H1 (cell line): ENCODE measurements at regions not wholly inside any gene's neighbourhood (a gene's known extent, or its start where the extent isn't known, plus 50 kb on each side); places are given as distances from the start of the nearest gene placed in this dataset.

Source experiments
- CTCF ChIA-PET: fragments of 300-600 bp; sonication (Branson Sonifier 250); formaldehyde crosslinking; loops from one replicate; lab custom pipeline; 2021; ENCODE audit not compliant: partially characterized antibody; lab: Charles Lee
- POLR2A ChIA-PET: fragments of 300-600 bp; sonication (Branson Sonifier 250); formaldehyde crosslinking; loops from one replicate; lab custom pipeline; 2021; ENCODE audit warnings: inconsistent platforms; ENCODE audit not compliant: partially characterized antibody; lab: Charles Lee
- DNase-seq, 2 experiments: peaks; one replicate each; pipeline versions ENCODE4 v3.0.0 to v3.0.0-alpha.2; 2010 to 2022; ENCODE audit warnings: low spot score in 2 of 2, low read depth in 1 of 2, mixed read lengths in 1 of 2
- FAIRE-seq: peaks from 2 replicates; lab custom pipeline; 2011; peaks lifted over from hg19 to GRCh38; lab: Jason Lieb, UNC
- H2AFZ ChIP-seq: 2 replicates; pipeline ENCODE4 v1.8.1; 2012; ENCODE audit warnings: low read length, inconsistent platforms
- H2AK5ac ChIP-seq: 2 replicates; pipeline ENCODE4 v1.6.1; 2013; ENCODE audit warnings: low read depth, low read length
- H2BK120ac ChIP-seq: replicated peaks from 2 replicates; pipeline ENCODE3; 2013; ENCODE audit warnings: low read depth, low read length, inconsistent platforms
- H2BK12ac ChIP-seq: 2 replicates; pipeline ENCODE4 v1.6.1; 2013; ENCODE audit warnings: low read depth, low read length
- H2BK15ac ChIP-seq: 2 replicates; pipeline ENCODE4 v1.6.1; 2013; ENCODE audit warnings: low read length
- H2BK20ac ChIP-seq: 2 replicates; pipeline ENCODE4 v1.6.1; 2013; ENCODE audit warnings: low read length
- H2BK5ac ChIP-seq: 2 replicates; pipeline ENCODE4 v1.6.1; 2013; ENCODE audit warnings: low read depth, low read length
- H3K14ac ChIP-seq: 2 replicates; pipeline ENCODE4 v1.6.1; 2013; ENCODE audit warnings: inconsistent platforms; ENCODE audit not compliant: insufficient read length
- H3K18ac ChIP-seq: 2 replicates; pipeline ENCODE4 v1.6.1; 2013; ENCODE audit warnings: low read length; ENCODE audit errors: extremely low read depth
- H3K23ac ChIP-seq: 2 replicates; pipeline ENCODE4 v1.6.1; 2013; ENCODE audit warnings: inconsistent platforms; ENCODE audit not compliant: insufficient read length
- H3K23me2 ChIP-seq: 2 replicates; pipeline ENCODE4 v1.6.1; 2013; ENCODE audit warnings: low read depth, low read length
- H3K27ac ChIP-seq: 2 replicates; pipeline ENCODE4 v1.6.1; 2011; ENCODE audit warnings: low read depth, low read length, inconsistent platforms
- H3K27me3 ChIP-seq, 4 experiments: replicated peaks in 1 of 4; 1 replicate in 1 of 4; 2 replicates in 3 of 4; pipeline versions ENCODE4 v1.6.1 to v1.8.1; 2011 to 2013; ENCODE audit warnings: low read length in 3 of 4, mild to moderate bottlenecking in 3 of 4, inconsistent platforms in 2 of 4, mixed read lengths in 2 of 4, moderate library complexity in 1 of 4; ENCODE audit not compliant: control insufficient read depth in 3 of 4, insufficient read depth in 3 of 4; ENCODE audit errors: extremely low read depth in 1 of 4
- H3K36me3 ChIP-seq, 4 experiments: 2 replicates each; pipeline versions ENCODE4 v1.6.1 to v1.8.1; 2011 to 2013; ENCODE audit warnings: mild to moderate bottlenecking in 4 of 4, low read length in 3 of 4, moderate library complexity in 2 of 4, control low read depth in 1 of 4, inconsistent platforms in 1 of 4; ENCODE audit not compliant: insufficient read depth in 4 of 4, control insufficient read depth in 2 of 4
- H3K4ac ChIP-seq: replicated peaks from 2 replicates; pipeline ENCODE3; 2013; ENCODE audit warnings: low read length, low read depth, mixed read lengths, inconsistent platforms; ENCODE audit not compliant: insufficient read length
- H3K4me1 ChIP-seq, 4 experiments: replicated peaks in 1 of 4; 1 replicate in 1 of 4; 2 replicates in 3 of 4; pipeline versions ENCODE4 v1.6.1 to v1.8.1; 2011 to 2013; ENCODE audit warnings: low read length in 3 of 4, inconsistent platforms in 2 of 4, mixed read lengths in 1 of 4; ENCODE audit not compliant: insufficient read depth in 4 of 4, control insufficient read depth in 3 of 4
- H3K4me2 ChIP-seq, 2 experiments: 2 replicates each; pipeline versions ENCODE4 v1.6.1 to v1.8.1; 2011 to 2013; ENCODE audit warnings: low read depth in 2 of 2, low read length in 2 of 2, control low read depth in 1 of 2, inconsistent platforms in 1 of 2, mild to moderate bottlenecking in 1 of 2; ENCODE audit not compliant: insufficient read depth in 1 of 2
- H3K4me3 ChIP-seq, 4 experiments: fragments of 200-600, 300-600 bp in 1 of 4; sonication (generic), shearing (Covaris generic), sonication (Bioruptor Twin) in 1 of 4; 2 replicates each; pipeline versions ENCODE4 v1.5.1 to v1.8.1; 2011 to 2016; ENCODE audit warnings: low read length in 4 of 4, low read depth in 3 of 4, control low read depth in 2 of 4, inconsistent platforms in 2 of 4, mild to moderate bottlenecking in 2 of 4, mixed read lengths in 1 of 4, moderate library complexity in 1 of 4; ENCODE audit not compliant: insufficient read depth in 2 of 4; ENCODE audit errors: extremely low read depth in 1 of 4
- H3K56ac ChIP-seq: replicated peaks from 2 replicates; pipeline ENCODE3; 2013; ENCODE audit warnings: low read depth, mild to moderate bottlenecking, mixed read lengths, low read length, inconsistent platforms; ENCODE audit not compliant: insufficient read length
- H3K79me1 ChIP-seq: 2 replicates; pipeline ENCODE4 v1.6.1; 2013; ENCODE audit warnings: low read depth, low read length, control low read depth
- H3K79me2 ChIP-seq, 2 experiments: 2 replicates each; pipeline versions ENCODE4 v1.6.1 to v1.8.1; 2012 to 2013; ENCODE audit warnings: low read length in 2 of 2, mild to moderate bottlenecking in 2 of 2, inconsistent platforms in 1 of 2; ENCODE audit not compliant: insufficient read depth in 2 of 2, control insufficient read depth in 1 of 2
- H3K9ac ChIP-seq, 4 experiments: replicated peaks in 1 of 4; 1 replicate in 1 of 4; 2 replicates in 3 of 4; pipeline versions ENCODE4 v1.6.1 to v1.8.1; 2011 to 2013; ENCODE audit warnings: low read depth in 3 of 4, low read length in 3 of 4, control low read depth in 2 of 4, mild to moderate bottlenecking in 2 of 4, moderate library complexity in 2 of 4, inconsistent platforms in 1 of 4; ENCODE audit errors: extremely low read depth in 1 of 4
- H3K9me3 ChIP-seq, 2 experiments: 2 replicates each; pipeline versions ENCODE4 v1.6.1 to v1.8.1; 2012 to 2013; ENCODE audit warnings: mild to moderate bottlenecking in 2 of 2, moderate library complexity in 2 of 2, control low read depth in 1 of 2, inconsistent platforms in 1 of 2, low read depth in 1 of 2, low read length in 1 of 2, mixed read lengths in 1 of 2; ENCODE audit not compliant: insufficient read depth in 2 of 2
- H4K20me1 ChIP-seq, 2 experiments: replicated peaks in 1 of 2; 2 replicates each; pipeline versions ENCODE3 to v1.8.1; 2011 to 2013; ENCODE audit warnings: inconsistent platforms in 2 of 2, low read length in 2 of 2, mild to moderate bottlenecking in 1 of 2; ENCODE audit not compliant: insufficient read depth in 2 of 2, control insufficient read depth in 1 of 2
- H4K5ac ChIP-seq: 2 replicates; pipeline ENCODE4 v1.6.1; 2013; ENCODE audit warnings: low read length, low read depth, mixed read lengths, inconsistent platforms; ENCODE audit not compliant: insufficient read length
- H4K8ac ChIP-seq: 2 replicates; pipeline ENCODE4 v1.8.0; 2013; ENCODE audit warnings: mild to moderate bottlenecking, moderate library complexity, low read length, inconsistent platforms; ENCODE audit not compliant: insufficient read depth; ENCODE audit errors: extremely low read depth
- H4K91ac ChIP-seq: replicated peaks from 2 replicates; pipeline ENCODE3; 2013; ENCODE audit warnings: low read length, mixed read lengths, inconsistent platforms; ENCODE audit not compliant: insufficient read length
- ASH2L ChIP-seq: fragments of 200-600, 300-600 bp; sonication (generic); IDR thresholded peaks from one replicate; pipeline ENCODE4 v1.7.1; 2017; ENCODE audit warnings: low read length
- ATF2 ChIP-seq: IDR thresholded peaks from 2 replicates; pipeline ENCODE4 v1.6.1; 2012; ENCODE audit warnings: low read length, inconsistent platforms
- BACH1 ChIP-seq: IDR thresholded peaks from 2 replicates; pipeline ENCODE4 v1.6.1; 2012; ENCODE audit warnings: low read length, improper control_type of control experiment
- BCL11A ChIP-seq, 2 experiments: IDR thresholded peaks; one replicate each; pipeline ENCODE4 v1.6.1; 2011; ENCODE audit warnings: low read depth in 2 of 2, low read length in 2 of 2, mild to moderate bottlenecking in 2 of 2
- CHD1 ChIP-seq: IDR thresholded peaks from 2 replicates; pipeline ENCODE4 v1.6.1; 2012; ENCODE audit warnings: low read depth, low read length, improper control_type of control experiment
- E2F6 ChIP-seq: IDR thresholded peaks from 2 replicates; pipeline ENCODE4 v1.6.1; 2012; ENCODE audit warnings: inconsistent platforms
- GABPA ChIP-seq: IDR thresholded peaks from 2 replicates; pipeline ENCODE4 v1.6.1; 2011; ENCODE audit warnings: mild to moderate bottlenecking, low read length, moderate library complexity, borderline replicate concordance; ENCODE audit not compliant: insufficient read depth
- PHF8 ChIP-seq: fragments of 200-600 bp; sonication (generic); conservative IDR thresholded peaks from 2 replicates; pipeline ENCODE4 v1.7.1; 2012; ENCODE audit warnings: low read depth, mild to moderate bottlenecking, inconsistent platforms, low read length, moderate library complexity
- POLR2AphosphoS5 ChIP-seq: IDR thresholded peaks from 2 replicates; pipeline ENCODE4 v1.6.1; 2011; ENCODE audit warnings: low read depth, low read length
- RBBP5 ChIP-seq: IDR thresholded peaks from 2 replicates; pipeline ENCODE4 v1.7.1; 2012; ENCODE audit warnings: low read depth, mild to moderate bottlenecking, inconsistent platforms, low read length, moderate library complexity, borderline replicate concordance
- RNF2 ChIP-seq: fragments of 200-900, 300-1000 bp; sonication (generic); IDR thresholded peaks from 2 replicates; pipeline ENCODE4 v1.7.1; 2016; ENCODE audit warnings: borderline replicate concordance, low read depth, mild to moderate bottlenecking, antibody characterized with exemption, low read length; ENCODE audit not compliant: poor library complexity, severe bottlenecking; ENCODE audit errors: missing control alignments
- SIRT6 ChIP-seq: IDR thresholded peaks from one replicate; pipeline ENCODE4 v1.7.1; 2012; ENCODE audit warnings: low read length, inconsistent platforms
- SIX5 ChIP-seq: IDR thresholded peaks from 2 replicates; pipeline ENCODE4 v1.6.1; 2011; ENCODE audit warnings: mild to moderate bottlenecking, low read depth, low read length
- TAF7 ChIP-seq: optimal IDR thresholded peaks from 2 replicates; pipeline ENCODE3; 2011; ENCODE audit warnings: low read depth, mild to moderate bottlenecking, inconsistent platforms, low read length, moderate library complexity, borderline replicate concordance

DNA sequence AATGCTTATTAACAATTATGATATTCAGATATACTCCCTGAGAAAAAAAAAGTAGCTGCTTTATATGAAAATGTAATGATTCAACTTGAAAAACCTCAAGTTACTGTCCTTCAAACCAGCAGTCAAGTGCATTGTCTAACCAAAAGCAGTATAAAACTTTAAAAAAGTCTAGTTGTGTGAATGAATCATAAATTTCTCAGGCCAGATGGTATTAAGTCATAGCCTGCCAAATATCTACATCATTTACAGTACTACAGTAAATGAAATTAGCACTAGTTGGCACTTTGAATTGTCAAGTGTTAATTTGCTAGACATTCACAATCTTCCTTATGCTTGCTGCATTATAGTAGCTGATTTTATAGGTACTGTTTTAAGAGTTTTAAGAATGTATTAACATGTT, 85.9 kb downstream of the CBLN2 start:
- Histone ChIP-seq H3K23me2 (no peaks in the 10 kb centered on the region), H3K23ac (no peak overlapping the region), H3K9ac (no peak overlapping the region), H3K4ac (no peak overlapping the region), H4K91ac (no peak overlapping the region), H3K36me3 (no peaks in the 10 kb centered on the region), H2BK5ac (no peak overlapping the region), H3K56ac (no peak overlapping the region), H2BK20ac (no peak overlapping the region), H2AK5ac (no peak overlapping the region), H3K27ac (no peak overlapping the region), H4K8ac (no peak overlapping the region), H4K5ac (no peak overlapping the region), H3K14ac (no peak overlapping the region), H3K9me3 (peaks cover 70 to 78% of the 10 kb centered on the region in 2 experiments), H3K79me2 (no peaks in the 10 kb centered on the region), H3K4me1 (no peaks in the 10 kb centered on the region), H3K27me3 (no peaks in the 10 kb centered on the region; a peak in 1 of 7 replicates), H3K4me3 (no peak overlapping the region), H3K18ac (no peak overlapping the region), H3K79me1 (no peaks in the 10 kb centered on the region), H2BK12ac (no peak overlapping the region), H2BK15ac (no peak overlapping the region), H3K4me2 (no peak overlapping the region), H2AFZ (no peak overlapping the region), H2BK120ac (no peak overlapping the region), H4K20me1 (no peaks in the 10 kb centered on the region)
- no peak for DNase-seq
- POLR2A ChIA-PET: no interaction called here
- no peak for FAIRE-seq
- CTCF ChIA-PET: no interaction called here
- TF ChIP-seq ATF2 (no peak), GABPA (no peak), POLR2AphosphoS5 (no peak), BACH1 (no peak), TAF7 (no peak), PHF8 (no peak), BCL11A (IDR thresholded peaks at IDR 0.05; ENCODE audit: low read depth in 2 of 2, low read length in 2 of 2) (no peak), RNF2 (no peak), CHD1 (no peak), RBBP5 (no peak), SIRT6 (no peak), SIX5 (no peak), ASH2L (no peak), E2F6 (no peak)
